GM23338 (cell line): ENCODE measurements at regions not wholly inside any gene's neighbourhood (a gene's known extent, or its start where the extent isn't known, plus 50 kb on each side); places are given as distances from the start of the nearest gene placed in this dataset.

ENCODE experiments used
- CREB1 ChIP-seq: fragments of 250-450 bp; sonication (Bioruptor Pico); IDR thresholded peaks from 2 replicates; pipeline ENCODE4 v1.5.0; 2020; ENCODE audit warnings: low read depth, mild to moderate bottlenecking, moderate library complexity
- EZH2 ChIP-seq: fragments of 200-600 bp; sonication (generic); IDR thresholded peaks from one replicate; pipeline ENCODE4 v1.8.0; 2017; ENCODE audit warnings: antibody characterized with exemption, mild to moderate bottlenecking, low read depth; ENCODE audit not compliant: unreplicated experiment
- POLR2AphosphoS5 ChIP-seq: IDR thresholded peaks from 2 replicates; pipeline ENCODE4 v1.6.1; 2016; ENCODE audit warnings: antibody characterized with exemption, low read depth
- STAT1 ChIP-seq: IDR thresholded peaks from one replicate; pipeline ENCODE4 v1.6.1; 2016; ENCODE audit warnings: antibody characterized with exemption; ENCODE audit not compliant: unreplicated experiment
- TF ChIP-seq, protein P1 (sequence below), 2 experiments: fragments of 200-600 bp in 1 of 2; sonication (generic) in 1 of 2; conservative IDR thresholded peaks; 2 replicates each; pipeline versions ENCODE4 v1.5.1 to v1.6.1; 2016 to 2017; ENCODE audit warnings: antibody characterized with exemption in 2 of 2, low read depth in 2 of 2, mild to moderate bottlenecking in 2 of 2, moderate library complexity in 1 of 2
- TF ChIP-seq, protein P2 (sequence below): IDR thresholded peaks from one replicate; pipeline ENCODE4 v1.6.1; 2018; ENCODE audit warnings: antibody characterized with exemption; ENCODE audit not compliant: unreplicated experiment

DNA sequence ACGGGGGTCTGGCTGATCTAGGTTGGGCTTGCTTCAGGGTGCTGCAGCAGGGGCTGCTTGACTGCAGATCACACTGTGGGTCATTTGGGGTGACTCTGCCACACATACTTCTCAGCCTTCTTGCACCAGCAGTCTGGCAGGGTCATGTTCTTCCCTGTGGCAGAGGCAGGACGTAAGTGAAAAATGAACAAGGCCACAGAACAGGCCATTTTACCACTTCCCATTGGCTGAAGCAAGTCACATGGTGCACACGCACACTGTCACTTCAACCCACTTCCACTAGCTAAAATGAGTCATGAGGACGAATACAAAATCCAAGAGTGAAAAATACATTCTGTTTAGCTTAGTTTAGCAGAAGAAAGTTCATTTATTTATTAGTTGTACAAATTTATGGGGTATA lies 168.6 kb upstream of the GGTLC1 start:
- TF ChIP-seq, protein P1, sequence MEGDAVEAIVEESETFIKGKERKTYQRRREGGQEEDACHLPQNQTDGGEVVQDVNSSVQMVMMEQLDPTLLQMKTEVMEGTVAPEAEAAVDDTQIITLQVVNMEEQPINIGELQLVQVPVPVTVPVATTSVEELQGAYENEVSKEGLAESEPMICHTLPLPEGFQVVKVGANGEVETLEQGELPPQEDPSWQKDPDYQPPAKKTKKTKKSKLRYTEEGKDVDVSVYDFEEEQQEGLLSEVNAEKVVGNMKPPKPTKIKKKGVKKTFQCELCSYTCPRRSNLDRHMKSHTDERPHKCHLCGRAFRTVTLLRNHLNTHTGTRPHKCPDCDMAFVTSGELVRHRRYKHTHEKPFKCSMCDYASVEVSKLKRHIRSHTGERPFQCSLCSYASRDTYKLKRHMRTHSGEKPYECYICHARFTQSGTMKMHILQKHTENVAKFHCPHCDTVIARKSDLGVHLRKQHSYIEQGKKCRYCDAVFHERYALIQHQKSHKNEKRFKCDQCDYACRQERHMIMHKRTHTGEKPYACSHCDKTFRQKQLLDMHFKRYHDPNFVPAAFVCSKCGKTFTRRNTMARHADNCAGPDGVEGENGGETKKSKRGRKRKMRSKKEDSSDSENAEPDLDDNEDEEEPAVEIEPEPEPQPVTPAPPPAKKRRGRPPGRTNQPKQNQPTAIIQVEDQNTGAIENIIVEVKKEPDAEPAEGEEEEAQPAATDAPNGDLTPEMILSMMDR (conservative IDR thresholded peaks at IDR 0.05; ENCODE audit: low read depth in 2 of 2): no peak
- TF ChIP-seq CREB1: no peak
- no peak for TF ChIP-seq STAT1
- no peak for TF ChIP-seq EZH2
- TF ChIP-seq, protein P2, sequence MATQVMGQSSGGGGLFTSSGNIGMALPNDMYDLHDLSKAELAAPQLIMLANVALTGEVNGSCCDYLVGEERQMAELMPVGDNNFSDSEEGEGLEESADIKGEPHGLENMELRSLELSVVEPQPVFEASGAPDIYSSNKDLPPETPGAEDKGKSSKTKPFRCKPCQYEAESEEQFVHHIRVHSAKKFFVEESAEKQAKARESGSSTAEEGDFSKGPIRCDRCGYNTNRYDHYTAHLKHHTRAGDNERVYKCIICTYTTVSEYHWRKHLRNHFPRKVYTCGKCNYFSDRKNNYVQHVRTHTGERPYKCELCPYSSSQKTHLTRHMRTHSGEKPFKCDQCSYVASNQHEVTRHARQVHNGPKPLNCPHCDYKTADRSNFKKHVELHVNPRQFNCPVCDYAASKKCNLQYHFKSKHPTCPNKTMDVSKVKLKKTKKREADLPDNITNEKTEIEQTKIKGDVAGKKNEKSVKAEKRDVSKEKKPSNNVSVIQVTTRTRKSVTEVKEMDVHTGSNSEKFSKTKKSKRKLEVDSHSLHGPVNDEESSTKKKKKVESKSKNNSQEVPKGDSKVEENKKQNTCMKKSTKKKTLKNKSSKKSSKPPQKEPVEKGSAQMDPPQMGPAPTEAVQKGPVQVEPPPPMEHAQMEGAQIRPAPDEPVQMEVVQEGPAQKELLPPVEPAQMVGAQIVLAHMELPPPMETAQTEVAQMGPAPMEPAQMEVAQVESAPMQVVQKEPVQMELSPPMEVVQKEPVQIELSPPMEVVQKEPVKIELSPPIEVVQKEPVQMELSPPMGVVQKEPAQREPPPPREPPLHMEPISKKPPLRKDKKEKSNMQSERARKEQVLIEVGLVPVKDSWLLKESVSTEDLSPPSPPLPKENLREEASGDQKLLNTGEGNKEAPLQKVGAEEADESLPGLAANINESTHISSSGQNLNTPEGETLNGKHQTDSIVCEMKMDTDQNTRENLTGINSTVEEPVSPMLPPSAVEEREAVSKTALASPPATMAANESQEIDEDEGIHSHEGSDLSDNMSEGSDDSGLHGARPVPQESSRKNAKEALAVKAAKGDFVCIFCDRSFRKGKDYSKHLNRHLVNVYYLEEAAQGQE: no peak
- TF ChIP-seq POLR2AphosphoS5: no peak
